ENCODE measurements at regions not wholly inside any gene's neighbourhood (a gene's known extent, or its start where the extent isn't known, plus 50 kb on each side); places are given as distances from the start of the nearest gene placed in this dataset.

- no peak for TF ChIP-seq EZH2 (IDR thresholded peaks at IDR 0.05; ENCODE audit: low read depth)
- TF ChIP-seq CTCF (conservative IDR thresholded peaks at IDR 0.05): no peak; the same call in 1 of the 2 replicates
Measured at GRCh38 chr10:78937800-78938694, 130.7 kb upstream of the ZMIZ1 start.

All from PC-9 (cell line).